Stimulated activated CD4-positive, alpha-beta T cell treated with anti-CD3 and anti-CD28 coated beads, Interleukin-4, amount 100 ng/mL, for 48 hours (primary cell): ENCODE measurements at regions not wholly inside any gene's neighbourhood (a gene's known extent, or its start where the extent isn't known, plus 50 kb on each side); places are given as distances from the start of the nearest gene placed in this dataset.

Experiments used
- DNase-seq, 2 donors: peaks; one replicate each; pipeline ENCODE4 v3.0.0-alpha.2; 2020; ENCODE audit warnings: low read depth in 2 of 2

DNA sequence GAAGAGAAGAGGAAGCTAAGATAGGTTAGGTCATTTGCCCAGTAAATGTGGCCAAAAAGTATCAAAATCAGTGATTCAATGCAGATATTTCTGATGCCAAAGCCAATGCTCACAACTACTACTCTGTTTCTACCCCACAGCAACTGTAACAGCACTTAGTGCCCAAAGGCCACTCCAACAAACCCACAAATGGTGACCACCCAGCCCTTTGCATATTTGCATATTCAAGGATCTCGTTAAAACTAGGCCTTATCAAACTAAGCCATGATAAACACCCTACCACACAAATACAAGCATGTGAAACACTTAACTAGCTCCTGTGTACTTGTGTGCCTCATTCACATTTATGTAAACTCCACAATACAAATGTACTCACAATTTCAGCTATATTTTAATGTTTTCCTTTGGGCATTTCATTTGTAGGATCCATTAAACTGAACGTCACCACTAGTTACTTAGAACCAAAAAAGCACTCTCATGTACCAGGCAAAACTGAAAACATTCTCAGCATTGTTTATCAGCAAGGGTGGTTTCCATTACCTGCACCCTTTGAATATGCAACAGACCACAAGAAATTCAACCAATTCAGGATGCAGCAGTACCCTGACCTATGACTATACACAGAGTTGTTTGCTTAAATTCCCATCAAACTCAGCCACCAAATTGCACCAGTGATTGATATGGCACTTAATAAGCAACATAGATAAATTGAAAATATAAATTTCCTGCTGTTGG lies 111.2 kb upstream of the STT3B start:
- no peak for DNase-seq

DNA sequence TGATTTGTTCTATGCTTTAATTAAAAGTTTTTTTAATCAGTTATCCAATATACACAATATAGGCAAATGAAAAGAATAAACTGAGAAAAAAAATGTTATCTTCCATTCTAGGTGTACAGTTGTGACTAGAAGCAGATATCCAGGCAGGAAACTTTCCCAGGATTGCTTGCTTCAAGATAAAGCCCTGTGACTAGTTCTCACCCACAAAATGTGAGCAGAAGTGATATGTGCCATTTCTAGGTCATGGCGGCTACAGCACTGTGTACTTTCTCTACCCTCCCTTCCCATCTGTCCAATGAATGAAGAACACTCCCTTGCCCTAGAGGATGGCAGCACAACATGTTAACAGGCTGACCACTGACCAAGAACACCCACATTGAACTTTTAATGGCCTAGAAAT lies 110.5 kb upstream of the STT3B start:
- no peak for DNase-seq

DNA sequence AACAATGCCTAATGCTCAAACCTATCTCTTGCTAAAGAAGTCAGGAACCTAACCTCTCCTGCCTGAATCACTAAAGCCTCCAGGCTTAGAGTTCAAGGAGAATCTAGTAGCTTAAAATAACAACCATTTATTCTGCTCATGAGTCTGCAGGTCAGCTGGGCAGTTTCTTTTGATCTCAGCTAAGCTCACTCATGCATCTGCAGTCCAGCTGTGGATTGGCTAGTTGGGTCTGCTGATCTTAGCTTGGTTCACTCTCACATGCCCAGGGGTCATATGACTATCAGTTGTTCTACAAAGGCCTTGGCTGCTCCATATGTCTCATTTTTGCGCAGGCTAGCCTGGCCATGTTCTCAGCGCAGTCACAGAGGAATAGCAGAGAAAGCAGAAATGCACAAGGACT lies 109.2 kb upstream of the STT3B start:
- DNase-seq: no peak

DNA sequence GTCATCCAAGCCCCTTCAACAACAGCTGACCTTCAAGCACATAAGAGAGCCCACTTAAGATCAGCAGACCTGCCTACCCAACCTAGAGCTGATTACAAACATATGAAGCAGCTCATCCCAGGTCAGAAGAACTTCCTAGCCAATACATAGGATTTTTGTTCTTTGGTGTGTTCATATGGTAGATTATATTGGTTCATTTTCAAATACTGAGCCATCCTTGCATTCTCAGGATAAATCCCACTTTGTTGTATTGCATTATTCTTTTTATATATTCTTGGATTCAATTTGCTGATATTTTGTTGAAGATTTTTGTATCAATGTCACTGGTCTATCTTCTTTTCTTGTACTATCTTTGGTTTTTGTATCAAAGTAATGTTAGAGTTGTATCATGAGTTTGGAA lies 107.3 kb upstream of the STT3B start:
- DNase-seq: no peak

DNA sequence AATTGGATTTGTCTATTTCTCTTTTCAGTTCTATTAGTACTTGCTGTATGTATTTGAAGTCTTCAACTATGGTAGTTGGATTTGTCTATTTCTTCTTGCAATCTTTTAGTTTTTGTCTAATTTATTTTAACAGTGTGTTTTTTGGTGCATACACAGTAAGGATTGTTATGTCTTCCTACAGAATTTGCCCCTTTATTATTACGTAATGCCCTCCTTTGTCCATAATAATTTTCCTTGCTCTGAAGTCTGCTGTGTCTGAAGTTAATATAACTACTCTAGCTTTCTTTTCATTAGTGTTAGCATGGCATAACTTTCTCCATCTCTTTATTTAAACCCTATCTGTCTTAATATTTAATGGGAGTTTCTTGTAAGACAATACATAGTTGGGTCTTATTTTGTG lies 105.1 kb upstream of the STT3B start:
- DNase-seq: no peak

DNA sequence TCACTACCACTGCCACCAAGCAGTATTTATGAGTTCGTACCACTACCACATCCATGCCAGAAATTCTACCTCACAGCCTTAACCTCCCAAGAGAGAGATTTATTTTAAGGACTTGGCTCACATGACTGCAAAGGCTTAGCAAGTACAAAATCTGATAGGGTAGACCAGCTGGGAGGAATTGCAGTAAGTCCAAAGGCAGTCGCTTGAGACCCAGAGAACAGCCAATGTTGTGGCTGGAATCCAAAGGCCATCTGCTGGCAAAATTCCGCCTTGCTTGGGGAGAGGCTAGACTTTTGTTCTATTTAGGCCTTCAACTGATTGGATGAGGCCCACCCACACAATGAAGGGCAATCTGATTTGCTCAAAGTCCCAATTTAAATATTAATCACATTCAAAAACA lies 101.4 kb upstream of the STT3B start:
- no peak for DNase-seq

DNA sequence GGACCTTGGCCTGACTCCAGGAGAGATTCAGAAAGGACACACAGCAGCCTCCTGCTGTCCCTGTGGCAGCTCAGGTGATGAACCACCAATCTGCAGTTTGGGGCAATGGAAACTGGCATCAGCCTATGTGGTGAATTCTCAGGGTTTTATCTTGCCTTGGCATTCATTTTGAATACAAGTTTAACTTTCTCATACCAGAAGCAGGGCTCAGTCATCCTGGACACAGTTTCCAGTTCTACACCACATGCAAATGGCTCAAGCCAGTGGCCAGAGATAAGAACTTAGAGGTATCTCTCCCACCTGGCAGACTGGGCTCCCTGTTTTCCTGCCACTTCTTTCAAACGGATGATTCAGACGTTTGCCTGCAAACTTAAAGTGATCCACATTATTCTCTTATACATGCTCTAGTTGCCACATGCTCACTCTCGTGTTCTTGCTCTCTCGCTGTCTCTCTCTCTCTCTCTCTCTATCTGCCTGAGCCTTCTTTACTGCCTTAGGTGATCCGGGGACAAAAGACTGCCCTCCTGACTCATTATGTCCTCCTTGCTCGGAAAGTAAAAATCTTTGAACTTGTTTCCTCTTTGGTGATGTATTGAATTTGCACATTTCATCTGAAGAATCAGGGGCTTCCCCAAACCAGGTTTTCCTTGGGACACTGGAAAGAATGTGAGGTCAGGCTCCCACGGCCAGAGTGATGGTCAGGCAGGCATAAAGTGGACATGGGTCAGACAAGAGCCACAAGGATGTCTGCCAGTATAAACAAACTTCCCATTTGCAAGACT lies 99.6 kb upstream of the STT3B start:
- no peak for DNase-seq

DNA sequence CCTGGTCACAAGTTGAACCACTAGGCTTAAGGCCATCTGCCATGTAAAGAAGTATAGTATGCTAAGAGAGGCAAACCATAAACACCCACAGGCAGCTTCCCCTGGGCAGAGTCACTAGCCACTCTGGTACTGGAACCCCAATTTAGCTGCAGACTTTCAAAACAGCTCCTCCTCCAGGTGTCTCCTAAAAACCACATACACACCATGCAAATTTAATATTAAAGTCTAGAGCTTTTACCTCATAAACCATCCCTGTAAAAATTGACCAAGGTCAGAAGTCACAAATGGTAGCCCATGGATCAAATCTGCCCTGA lies 99.1 kb upstream of the STT3B start:
- DNase-seq: no peak

DNA sequence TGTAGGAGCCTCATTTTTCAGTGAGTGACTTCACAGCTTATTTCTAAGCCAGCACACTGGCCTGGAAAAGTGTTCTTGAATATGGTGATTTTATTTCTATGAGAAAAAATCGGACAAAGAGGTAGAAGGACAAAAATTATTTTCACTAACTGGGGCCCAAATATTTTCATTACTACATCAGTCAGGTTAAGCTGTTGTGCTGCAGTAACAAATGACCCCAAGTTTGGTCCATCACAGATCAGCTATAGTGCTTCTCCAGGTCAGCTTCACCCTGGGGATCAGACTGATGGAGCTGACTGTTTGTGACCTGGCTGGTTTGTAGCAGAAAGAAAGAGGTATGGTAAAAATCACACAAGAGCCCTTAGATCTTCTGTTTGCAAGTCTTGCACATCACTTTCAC lies 97.9 kb upstream of the STT3B start:
- no peak for DNase-seq

DNA sequence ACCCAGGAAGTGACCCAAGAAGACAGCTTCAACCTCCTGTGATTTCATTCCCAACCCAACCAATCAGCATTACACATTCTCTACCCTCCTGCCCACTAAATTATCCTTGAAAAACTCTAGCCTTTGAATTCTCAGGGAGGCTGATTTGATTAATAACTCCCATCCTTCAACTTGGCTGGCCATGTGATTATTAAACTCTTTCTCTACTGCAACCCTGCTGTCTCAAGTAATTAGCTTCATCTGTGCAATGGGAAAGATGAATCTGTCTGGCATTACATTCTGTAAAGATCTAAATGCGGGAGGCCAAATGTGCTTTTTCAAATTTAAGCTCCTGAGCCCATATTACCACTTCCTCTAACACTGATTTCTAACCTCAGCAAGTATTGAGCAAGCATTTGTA lies 95.9 kb upstream of the STT3B start:
- DNase-seq: no peak

DNA sequence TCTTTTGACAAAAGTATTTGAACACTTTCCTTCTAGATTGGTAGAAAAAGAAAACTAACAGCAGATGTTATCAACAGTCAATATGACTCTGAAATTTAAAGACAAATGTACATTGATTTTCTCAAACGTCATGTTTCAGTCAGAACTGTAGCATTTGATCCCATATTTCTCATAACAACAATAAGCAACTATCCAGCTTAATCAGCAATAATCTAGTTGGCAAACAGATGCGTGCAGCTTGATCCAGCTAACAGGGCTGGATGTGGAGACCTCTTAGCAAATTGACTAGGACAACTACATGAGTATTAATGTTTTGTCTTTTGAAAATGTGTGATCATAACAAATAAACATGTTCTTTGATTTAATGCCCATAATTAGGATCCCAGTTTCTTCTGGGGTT lies 94.0 kb upstream of the STT3B start:
- DNase-seq: no peak

DNA sequence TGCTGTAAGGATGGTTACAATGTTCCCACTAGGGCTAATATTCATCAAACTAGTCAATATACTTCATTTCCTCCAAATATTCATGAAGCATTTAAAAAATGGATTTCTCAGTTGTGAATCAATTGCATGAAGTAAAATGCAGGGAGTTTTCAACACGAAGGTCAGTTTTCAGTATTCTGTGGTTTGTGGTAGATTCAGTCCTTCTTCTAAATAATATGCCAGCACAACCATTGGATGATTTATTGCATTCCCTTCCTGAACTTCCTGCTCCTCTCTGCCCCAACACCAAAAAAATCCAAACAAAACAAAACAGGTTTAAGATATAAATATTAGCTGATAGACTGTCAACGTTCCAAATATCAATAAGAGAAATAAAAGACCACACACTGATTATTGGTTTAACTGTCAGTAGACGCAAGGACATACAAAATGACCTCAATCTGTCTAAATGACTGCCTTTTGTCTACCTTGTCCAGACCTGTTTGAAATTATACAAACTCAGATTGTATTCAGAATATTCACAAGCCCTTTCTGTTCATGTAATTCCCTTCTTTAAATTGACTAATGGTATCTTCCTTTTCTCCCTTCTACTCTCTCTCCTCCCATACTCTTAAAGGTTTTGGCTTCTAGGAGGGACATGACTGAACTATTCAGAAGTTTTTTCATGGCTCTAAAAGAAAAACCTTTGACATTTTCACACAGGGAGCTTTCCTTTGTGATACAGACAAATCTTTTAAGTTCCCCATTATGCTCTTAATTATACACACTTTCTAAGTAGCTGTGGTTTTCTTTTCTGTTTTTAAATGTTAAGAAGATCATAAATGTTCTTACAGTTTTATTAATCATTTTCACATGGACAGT lies 92.6 kb upstream of the STT3B start:
- DNase-seq: no peak

DNA sequence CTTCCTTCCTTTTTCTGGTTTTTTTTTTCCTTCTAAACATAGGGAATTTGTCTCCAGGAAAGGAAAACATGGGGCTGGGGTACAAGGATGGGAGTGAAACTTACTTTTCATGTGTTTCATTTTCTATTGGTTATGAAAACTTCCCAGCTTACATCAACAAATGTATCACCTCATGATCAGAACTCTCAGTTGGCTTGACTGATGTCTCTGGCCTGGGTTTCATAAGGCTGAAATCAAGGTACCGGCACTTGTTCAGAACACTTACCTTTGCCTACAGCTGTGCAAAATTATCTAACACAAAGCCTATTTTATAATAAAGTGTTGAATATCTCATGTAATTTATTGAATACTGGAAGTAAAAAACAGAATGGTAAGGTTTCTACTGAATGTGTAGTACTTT lies 91.8 kb upstream of the STT3B start:
- no peak for DNase-seq

DNA sequence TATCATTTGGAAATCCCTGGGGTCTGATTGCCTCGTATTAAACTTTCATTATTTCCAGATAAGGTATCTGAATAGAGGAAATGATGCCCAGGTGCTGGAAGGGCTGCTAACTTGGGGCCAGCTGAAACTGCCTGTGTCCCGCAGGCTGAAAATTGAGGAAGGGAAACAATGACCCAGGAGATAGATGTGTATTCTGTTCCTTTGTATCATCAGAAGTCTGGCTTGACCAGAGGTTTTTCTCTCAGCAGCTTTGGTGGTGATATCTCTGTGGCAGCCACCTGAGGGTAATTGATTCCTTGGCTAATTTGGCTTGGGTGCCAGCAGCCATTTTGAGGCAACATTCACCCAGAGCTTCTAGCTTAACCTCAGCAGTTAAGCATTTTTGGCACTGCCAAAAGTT lies 90.0 kb upstream of the STT3B start:
- DNase-seq: no peak

DNA sequence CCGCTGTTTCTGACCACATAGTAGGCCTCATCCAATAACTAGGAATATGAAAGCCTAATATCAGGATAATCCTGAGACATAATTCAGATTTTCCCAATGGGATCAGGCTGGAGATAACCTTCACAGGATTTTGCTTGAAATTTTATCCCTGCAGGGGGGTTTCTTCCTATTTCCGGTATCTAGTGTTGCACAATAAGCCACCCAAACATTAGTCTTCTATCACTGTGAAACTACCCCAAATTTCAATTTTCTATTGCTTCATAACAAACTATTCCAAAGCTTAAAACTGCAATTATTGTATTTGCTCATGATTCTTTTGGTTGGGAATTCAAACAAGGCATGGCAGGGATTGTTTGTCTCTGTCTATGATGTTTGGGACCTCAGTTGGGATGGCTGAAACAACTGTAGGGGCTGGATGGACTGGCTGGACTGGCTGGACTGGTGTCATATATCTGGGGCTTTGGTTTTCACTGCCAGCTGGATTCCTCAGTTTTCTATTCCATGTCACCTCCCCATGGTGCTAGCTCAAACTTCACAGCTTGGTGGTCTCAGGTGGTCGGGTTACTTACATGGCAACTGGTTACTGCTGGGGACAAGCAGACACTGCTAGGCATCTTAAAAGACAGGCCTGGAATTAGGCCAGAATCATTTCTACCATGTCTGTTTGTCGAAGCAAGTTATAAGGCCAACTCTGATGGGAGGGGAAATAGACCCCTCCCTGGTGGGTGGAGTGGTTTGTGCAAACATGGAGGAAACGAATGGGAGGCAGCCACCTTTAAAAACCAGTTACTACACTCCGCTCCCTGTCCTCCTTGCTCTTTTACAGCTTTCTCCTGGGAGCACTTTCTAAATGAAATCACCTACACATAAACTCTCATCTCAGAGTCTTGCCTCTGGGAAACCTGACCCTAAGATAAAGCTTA lies 88.2 kb upstream of the STT3B start:
- no peak for DNase-seq

DNA sequence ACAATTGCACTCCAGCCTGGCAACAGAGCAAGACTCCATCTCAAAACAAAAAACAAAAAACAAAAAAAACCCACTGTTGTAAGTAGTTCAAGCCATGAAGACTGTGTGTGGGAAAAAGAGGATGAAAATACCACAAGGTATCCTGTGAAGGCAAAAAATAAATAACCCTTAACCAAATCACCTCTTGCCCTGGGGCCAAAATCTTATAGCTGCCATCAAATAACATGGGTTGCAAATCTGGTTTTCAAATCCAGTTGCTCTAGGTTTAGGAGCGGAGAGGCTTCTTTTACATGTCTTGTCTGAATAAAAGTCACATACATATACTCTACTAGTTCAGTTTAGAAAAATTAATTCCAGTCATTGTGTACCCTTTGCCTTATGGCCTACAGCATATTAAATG lies 87.0 kb upstream of the STT3B start:
- no peak for DNase-seq

DNA sequence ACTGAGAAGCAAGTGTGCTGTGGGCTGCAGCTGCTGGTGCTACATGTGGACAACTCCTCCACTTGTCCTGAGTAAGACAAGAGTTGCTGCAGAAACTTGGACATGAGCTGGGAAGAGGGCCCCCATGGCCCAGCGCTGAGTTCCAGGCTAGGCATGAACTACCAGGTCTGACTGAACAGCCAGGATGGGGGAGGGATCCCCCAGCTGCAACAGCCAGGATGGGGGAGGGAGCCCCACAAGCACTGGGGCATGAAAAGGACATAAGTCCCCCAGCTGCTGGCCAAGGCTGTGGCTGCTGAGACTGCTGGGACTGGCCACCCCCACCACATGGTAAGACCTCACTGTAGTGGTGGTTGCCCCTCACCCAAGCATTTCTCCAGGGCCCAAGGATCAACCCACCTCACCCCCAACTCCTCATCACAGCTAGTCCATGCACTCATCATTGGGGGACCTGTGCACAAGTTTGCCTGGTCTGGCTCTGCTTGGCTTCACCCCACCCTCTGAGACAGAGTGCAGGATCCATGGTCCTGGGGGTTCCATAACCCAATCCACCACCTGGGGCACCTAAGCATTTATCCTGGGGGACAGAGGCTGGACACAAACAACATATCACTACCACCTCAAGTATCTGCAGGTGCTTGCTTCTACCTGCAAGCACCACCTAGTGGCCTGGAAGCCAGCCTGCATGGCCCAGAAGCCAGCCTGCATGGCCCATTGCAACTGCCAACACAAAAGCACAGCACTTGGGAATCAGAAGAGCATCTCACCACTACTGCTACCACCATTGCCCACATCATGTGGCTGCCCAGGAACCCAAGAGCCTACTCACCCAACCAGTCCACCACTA lies 84.5 kb upstream of the STT3B start:
- DNase-seq: peak; percentile 12 to 19

DNA sequence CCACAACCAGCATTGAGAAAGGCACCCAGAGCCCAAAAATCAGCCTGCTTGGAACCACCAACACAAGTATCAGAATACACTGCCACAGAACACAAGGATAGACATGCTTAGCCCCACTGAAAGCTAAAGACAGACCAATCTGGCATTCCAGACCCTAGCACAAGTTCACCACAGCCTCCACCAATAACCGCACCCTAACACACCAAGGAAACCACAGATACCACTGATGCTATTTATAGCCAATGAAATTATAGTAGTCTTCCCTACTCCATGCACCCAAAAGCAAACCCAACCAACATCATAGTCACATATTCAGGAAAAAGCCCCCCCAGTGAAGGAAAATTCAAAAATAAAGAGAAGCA lies 83.9 kb upstream of the STT3B start:
- DNase-seq: no peak

DNA sequence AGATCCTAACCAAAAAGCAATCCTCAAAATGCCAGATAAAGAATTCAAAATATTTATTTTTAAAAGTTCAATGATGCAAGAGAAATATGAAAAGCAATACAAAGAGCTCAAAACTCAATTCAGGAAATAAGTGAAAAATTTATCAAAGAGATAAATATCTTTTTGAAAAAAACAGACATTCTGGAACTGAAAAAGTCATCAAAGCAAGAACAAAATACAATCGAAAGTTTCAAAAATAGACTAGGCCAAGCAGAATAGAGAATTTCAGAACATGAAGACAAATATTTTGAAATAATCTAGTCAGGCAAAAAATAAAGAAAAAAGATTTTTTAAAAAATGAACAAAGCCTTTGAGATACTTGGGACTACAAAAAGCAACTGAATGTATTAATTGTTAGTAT lies 83.4 kb upstream of the STT3B start:
- DNase-seq: no peak

DNA sequence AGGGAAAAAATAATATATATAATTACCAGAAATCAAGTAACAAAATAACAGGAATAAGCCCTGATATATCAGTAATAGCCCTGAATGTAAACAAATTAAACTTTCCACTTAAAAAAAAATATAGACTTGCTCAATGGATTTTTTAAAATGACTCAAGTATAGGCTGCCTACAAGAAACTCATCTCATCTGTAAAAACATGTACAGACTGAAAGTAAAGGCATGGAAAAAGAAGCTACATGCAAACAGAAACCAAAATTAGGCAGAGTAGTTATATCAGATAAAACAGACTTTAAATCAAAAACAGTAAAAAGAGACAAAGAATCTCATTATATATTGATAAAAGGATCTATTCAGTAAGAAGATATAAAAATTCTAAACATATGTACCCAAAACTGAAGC lies 82.4 kb upstream of the STT3B start:
- no peak for DNase-seq
